ENCODE measurements at regions not wholly inside any gene's neighbourhood (a gene's known extent, or its start where the extent isn't known, plus 50 kb on each side); places are given as distances from the start of the nearest gene placed in this dataset.
"Not testable (repeated sequence)": the region's sequence is repeated elsewhere in the genome, so short reads cannot be mapped to it uniquely, and the experiment has no call there.

DNA sequence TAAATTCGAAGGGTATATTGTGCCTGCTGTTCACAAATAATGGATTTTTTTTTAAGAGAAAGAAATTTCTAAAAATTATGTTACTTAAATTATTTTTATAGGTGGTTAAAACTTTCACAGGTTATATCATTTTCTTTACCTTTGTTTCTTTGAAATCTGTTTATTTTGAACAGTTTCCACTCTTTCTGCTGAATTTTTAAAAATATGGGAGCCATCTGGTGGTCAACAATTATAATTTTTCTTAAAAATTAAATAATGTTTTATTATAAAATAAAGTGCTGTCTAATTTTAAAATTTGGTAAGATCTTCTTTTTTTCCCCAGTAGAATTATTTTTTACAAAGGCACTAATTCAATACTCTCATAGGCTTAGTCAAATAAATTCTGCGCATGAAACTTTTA, 263.9 kb downstream of the ETV1 start:
- H3K4me3 ChIP-seq = no peak overlapping the region
- DNase-seq = no peak
- H3K27me3 ChIP-seq = no peaks in the 10 kb centered on the region
- no peaks in the 10 kb centered on the region for H3K4me1 ChIP-seq (replicated peaks in 1 of 2)
- no peak overlapping the region for H3K27ac ChIP-seq
- 87 to 93% (median 90%) methylated on average over 2 of the region's 2 CpGs for WGBS, 4 donors
- TF ChIP-seq, protein P1, sequence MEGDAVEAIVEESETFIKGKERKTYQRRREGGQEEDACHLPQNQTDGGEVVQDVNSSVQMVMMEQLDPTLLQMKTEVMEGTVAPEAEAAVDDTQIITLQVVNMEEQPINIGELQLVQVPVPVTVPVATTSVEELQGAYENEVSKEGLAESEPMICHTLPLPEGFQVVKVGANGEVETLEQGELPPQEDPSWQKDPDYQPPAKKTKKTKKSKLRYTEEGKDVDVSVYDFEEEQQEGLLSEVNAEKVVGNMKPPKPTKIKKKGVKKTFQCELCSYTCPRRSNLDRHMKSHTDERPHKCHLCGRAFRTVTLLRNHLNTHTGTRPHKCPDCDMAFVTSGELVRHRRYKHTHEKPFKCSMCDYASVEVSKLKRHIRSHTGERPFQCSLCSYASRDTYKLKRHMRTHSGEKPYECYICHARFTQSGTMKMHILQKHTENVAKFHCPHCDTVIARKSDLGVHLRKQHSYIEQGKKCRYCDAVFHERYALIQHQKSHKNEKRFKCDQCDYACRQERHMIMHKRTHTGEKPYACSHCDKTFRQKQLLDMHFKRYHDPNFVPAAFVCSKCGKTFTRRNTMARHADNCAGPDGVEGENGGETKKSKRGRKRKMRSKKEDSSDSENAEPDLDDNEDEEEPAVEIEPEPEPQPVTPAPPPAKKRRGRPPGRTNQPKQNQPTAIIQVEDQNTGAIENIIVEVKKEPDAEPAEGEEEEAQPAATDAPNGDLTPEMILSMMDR (IDR thresholded peaks at IDR 0.05) = peak in 2 of 6 experiments; percentile 14 to 17
- no peak for TF ChIP-seq POLR2A (IDR thresholded peaks at IDR 0.05)
- no peaks in the 10 kb centered on the region for H3K36me3 ChIP-seq (replicated peaks in 1 of 2)
- H3K9me3 ChIP-seq (replicated peaks in 1 of 3) = no peaks in the 10 kb centered on the region
- intact Hi-C loops (cut with DNase I) = no loop called here

DNA sequence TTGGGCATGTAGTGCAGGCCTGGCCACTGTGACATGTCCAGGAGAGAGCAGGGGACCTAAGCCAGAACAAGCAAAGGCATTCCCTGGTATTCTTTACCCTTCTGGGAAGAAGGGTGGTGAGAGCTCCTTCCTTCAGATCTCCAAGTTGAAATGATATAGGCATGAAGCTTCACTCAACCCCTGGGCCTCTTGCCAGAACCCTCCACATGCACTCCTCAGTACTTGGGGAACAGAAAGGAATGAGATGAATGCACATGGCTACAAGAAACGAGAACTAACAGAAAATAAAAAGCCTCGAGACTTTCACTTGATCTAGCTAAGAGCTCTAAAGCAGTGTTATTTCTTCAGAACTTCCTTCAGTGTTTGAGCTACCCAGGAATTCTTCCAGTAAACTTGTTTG, 262.2 kb downstream of the ETV1 start:
- H3K4me3 ChIP-seq = no peak overlapping the region
- no peaks in the 10 kb centered on the region for H3K36me3 ChIP-seq (replicated peaks in 1 of 2)
- H3K9me3 ChIP-seq (replicated peaks in 1 of 3) = no peaks in the 10 kb centered on the region
- TF ChIP-seq, protein P1 (IDR thresholded peaks at IDR 0.05) = no peak
- no peak for TF ChIP-seq POLR2A (IDR thresholded peaks at IDR 0.05)
- WGBS, 4 donors = 67 to 90% (median 80%) methylated on average over 2 of the region's 2 CpGs
- DNase-seq = no peak
- H3K27me3 ChIP-seq = no peaks in the 10 kb centered on the region
- no peak overlapping the region for H3K27ac ChIP-seq
- H3K4me1 ChIP-seq (replicated peaks in 1 of 2) = no peaks in the 10 kb centered on the region
- intact Hi-C loops (cut with DNase I) = no loop called here

DNA sequence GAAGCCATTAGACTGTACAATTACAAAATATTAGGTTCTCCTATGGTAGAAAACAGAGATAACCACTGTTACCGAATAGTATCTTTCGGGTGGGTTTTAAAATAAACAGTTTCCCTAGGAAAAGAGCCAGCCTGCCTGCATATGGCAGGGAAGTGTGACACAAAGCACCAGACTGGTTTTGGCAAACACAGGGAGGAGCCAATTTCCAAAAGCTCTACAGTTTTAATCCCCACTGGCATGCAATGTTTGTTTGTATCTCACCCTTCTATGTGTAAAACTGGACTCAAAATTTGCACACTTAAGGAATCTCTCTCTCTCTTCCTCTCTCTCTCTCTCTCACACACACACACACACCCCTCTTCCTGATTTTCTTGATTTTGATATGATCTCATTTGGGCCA, 261.7 kb downstream of the ETV1 start:
- Histone ChIP-seq H3K27ac (no peak overlapping the region), H3K4me3 (no peak overlapping the region), H3K9me3 (replicated peaks in 1 of 3) (no peaks in the 10 kb centered on the region), H3K27me3 (no peaks in the 10 kb centered on the region), H3K36me3 (replicated peaks in 1 of 2) (no peaks in the 10 kb centered on the region), H3K4me1 (replicated peaks in 1 of 2) (no peaks in the 10 kb centered on the region)
- TF ChIP-seq, protein P1 (IDR thresholded peaks at IDR 0.05) = no peak
- no peak for TF ChIP-seq POLR2A (IDR thresholded peaks at IDR 0.05)
- intact Hi-C loops (cut with DNase I) = no loop called here
- DNase-seq = no peak
- WGBS, 4 donors = 84 to 98% (median 96%) methylated on average over 2 of the region's 2 CpGs

DNA sequence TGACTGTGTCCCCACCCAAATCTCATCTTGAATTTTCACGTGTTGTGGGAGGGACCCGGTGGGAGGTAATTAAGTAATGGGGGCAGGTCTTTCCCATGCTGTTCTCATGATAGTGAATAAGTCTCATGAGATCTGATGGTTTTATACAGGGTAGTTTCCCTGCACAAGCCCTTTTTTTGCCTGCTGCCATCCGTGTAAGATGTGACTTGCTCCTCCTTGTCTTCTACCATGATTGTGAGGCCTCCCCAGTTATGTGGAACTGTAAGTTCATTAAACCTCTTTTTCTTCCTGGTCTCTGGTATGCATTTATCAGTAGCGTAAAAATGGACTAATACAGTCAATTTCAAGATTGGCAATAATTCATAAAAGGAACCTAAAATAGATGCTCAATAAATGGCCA, 261.0 kb downstream of the ETV1 start:
- H3K27me3 ChIP-seq; H3K27ac ChIP-seq; DNase-seq; H3K4me3 ChIP-seq; intact Hi-C loops (cut with DNase I); H3K36me3 ChIP-seq (replicated peaks in 1 of 2); H3K9me3 ChIP-seq (replicated peaks in 1 of 3); H3K4me1 ChIP-seq (replicated peaks in 1 of 2): not testable (repeated sequence)
- WGBS, 4 donors = 67 to 87% (median 84%) methylated on average over 4 of the region's 4 CpGs

DNA sequence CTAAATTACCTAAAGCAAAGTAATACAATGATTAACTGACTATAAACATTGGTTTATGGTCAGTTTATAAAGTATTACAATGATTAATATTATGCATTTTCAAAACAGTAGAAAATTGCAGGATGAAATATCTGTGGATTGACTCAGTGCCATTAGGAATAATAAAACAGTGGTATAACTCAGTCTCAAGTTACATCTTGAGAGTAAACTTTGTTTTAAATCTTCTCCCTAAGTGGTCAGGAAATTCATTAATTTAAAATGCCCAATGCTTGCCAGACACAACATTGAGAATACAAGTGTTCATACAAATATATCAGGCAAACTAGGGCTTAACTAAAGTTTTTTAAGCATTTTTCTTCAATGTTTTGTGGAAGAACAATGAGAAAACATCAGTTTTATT, 257.8 kb downstream of the ETV1 start:
- Histone ChIP-seq H3K4me3 (no peak overlapping the region), H3K36me3 (replicated peaks in 1 of 2) (no peaks in the 10 kb centered on the region), H3K27me3 (no peaks in the 10 kb centered on the region), H3K4me1 (replicated peaks in 1 of 2) (no peaks in the 10 kb centered on the region), H3K9me3 (replicated peaks in 1 of 3) (no peaks in the 10 kb centered on the region), H3K27ac (no peak overlapping the region)
- no peak for DNase-seq
- intact Hi-C loops (cut with DNase I) = no loop called here
- TF ChIP-seq POLR2A (IDR thresholded peaks at IDR 0.05) = no peak
- TF ChIP-seq, protein P1 (IDR thresholded peaks at IDR 0.05) = no peak
